ENCODE measurements at regions not wholly inside any gene's neighbourhood (a gene's known extent, or its start where the extent isn't known, plus 50 kb on each side); places are given as distances from the start of the nearest gene placed in this dataset.

GRCh38 chrX:38886112-38886511, 84.9 kb downstream of the MID1IP1 start:
- no peak overlapping the region for H3K4me3 ChIP-seq (ENCODE audit: low read depth, low read length)
- no peak for TF ChIP-seq CTCF (IDR thresholded peaks at IDR 0.05; ENCODE audit: borderline replicate concordance, insufficient read depth, low read depth, low read length)

- no peak overlapping the region for H3K4me3 ChIP-seq (ENCODE audit: low read depth, low read length)
- no peak for TF ChIP-seq CTCF (IDR thresholded peaks at IDR 0.05; ENCODE audit: borderline replicate concordance, insufficient read depth, low read depth, low read length)
These were observed 86.0 kb downstream of the MID1IP1 start for GRCh38 chrX:38887222-38887621.

GRCh38 chrX:38890326-38890725, 89.1 kb downstream of the MID1IP1 start:
- no peak overlapping the region for H3K4me3 ChIP-seq (ENCODE audit: low read depth, low read length)
- TF ChIP-seq CTCF (IDR thresholded peaks at IDR 0.05; ENCODE audit: borderline replicate concordance, insufficient read depth, low read depth, low read length) = no peak

GRCh38 chrX:38890963-38891362, 89.7 kb downstream of the MID1IP1 start:
- no peak for TF ChIP-seq CTCF (IDR thresholded peaks at IDR 0.05; ENCODE audit: borderline replicate concordance, insufficient read depth, low read depth, low read length)
- no peak overlapping the region for H3K4me3 ChIP-seq (ENCODE audit: low read depth, low read length)

- no peak for TF ChIP-seq CTCF (IDR thresholded peaks at IDR 0.05; ENCODE audit: borderline replicate concordance, insufficient read depth, low read depth, low read length)
- no peak overlapping the region for H3K4me3 ChIP-seq (ENCODE audit: low read depth, low read length)
These were observed 90.6 kb downstream of the MID1IP1 start for GRCh38 chrX:38891641-38892413.

- no peak for TF ChIP-seq CTCF (IDR thresholded peaks at IDR 0.05; ENCODE audit: borderline replicate concordance, insufficient read depth, low read depth, low read length)
- no peak overlapping the region for H3K4me3 ChIP-seq (ENCODE audit: low read depth, low read length)
These were observed 92.2 kb downstream of the MID1IP1 start for GRCh38 chrX:38893441-38893840.

GRCh38 chrX:38895775-38896174, 94.5 kb downstream of the MID1IP1 start:
- no peak for TF ChIP-seq CTCF (IDR thresholded peaks at IDR 0.05; ENCODE audit: borderline replicate concordance, insufficient read depth, low read depth, low read length)
- H3K4me3 ChIP-seq (ENCODE audit: low read depth, low read length) = no peak overlapping the region

All from GM12875 (cell line).